ENCODE measurements at regions not wholly inside any gene's neighbourhood (a gene's known extent, or its start where the extent isn't known, plus 50 kb on each side); places are given as distances from the start of the nearest gene placed in this dataset.

DNA sequence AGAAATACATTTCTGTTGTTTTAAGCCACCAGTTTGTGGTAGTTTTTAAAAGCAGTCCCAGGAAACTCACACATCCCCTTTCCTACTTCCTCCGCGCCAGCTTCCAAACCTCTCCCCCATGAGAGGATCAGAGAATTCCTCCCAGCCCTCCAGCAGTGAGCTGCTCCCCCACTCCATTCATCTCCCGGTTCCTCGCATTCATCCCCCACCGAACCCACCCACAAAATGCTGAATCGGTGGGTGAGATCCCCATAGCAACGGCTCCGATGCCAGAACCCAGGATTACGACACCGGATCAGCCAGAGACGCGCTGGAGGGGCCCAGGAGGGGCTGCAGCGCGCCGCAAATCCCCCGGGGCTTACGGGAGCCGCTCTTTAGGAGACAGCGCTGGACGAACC is 251.4 kb upstream of the RPL38 start:
- peak overlapping the region; percentile 53 for H3K9ac ChIP-seq (ENCODE audit: low read length)
- H3K27ac ChIP-seq (ENCODE audit: low read length) = no peak overlapping the region
- no peaks in the 10 kb centered on the region for H3K79me2 ChIP-seq (replicated peaks; ENCODE audit: insufficient read depth, low read length)
- H3K9me3 ChIP-seq (ENCODE audit: low read length) = no peaks in the 10 kb centered on the region
- TF ChIP-seq POLR2AphosphoS5 (IDR thresholded peaks at IDR 0.05) (peak; percentile 18), TAF1 (IDR thresholded peaks at IDR 0.05; ENCODE audit: low read depth) (no peak), RAD21 (conservative IDR thresholded peaks at IDR 0.05) (no peak), MXI1 (conservative IDR thresholded peaks at IDR 0.05; ENCODE audit: poor library complexity, severe bottlenecking) (no peak)
- TF ChIP-seq, protein P1, sequence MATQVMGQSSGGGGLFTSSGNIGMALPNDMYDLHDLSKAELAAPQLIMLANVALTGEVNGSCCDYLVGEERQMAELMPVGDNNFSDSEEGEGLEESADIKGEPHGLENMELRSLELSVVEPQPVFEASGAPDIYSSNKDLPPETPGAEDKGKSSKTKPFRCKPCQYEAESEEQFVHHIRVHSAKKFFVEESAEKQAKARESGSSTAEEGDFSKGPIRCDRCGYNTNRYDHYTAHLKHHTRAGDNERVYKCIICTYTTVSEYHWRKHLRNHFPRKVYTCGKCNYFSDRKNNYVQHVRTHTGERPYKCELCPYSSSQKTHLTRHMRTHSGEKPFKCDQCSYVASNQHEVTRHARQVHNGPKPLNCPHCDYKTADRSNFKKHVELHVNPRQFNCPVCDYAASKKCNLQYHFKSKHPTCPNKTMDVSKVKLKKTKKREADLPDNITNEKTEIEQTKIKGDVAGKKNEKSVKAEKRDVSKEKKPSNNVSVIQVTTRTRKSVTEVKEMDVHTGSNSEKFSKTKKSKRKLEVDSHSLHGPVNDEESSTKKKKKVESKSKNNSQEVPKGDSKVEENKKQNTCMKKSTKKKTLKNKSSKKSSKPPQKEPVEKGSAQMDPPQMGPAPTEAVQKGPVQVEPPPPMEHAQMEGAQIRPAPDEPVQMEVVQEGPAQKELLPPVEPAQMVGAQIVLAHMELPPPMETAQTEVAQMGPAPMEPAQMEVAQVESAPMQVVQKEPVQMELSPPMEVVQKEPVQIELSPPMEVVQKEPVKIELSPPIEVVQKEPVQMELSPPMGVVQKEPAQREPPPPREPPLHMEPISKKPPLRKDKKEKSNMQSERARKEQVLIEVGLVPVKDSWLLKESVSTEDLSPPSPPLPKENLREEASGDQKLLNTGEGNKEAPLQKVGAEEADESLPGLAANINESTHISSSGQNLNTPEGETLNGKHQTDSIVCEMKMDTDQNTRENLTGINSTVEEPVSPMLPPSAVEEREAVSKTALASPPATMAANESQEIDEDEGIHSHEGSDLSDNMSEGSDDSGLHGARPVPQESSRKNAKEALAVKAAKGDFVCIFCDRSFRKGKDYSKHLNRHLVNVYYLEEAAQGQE (IDR thresholded peaks at IDR 0.05; ENCODE audit: borderline replicate concordance) = no peak
- no peaks in the 10 kb centered on the region for H4K20me1 ChIP-seq (ENCODE audit: insufficient read depth)
- H3F3A ChIP-seq (ENCODE audit: insufficient read depth, low read length, poor library complexity, severe bottlenecking) = no peaks in the 10 kb centered on the region
- H3K4me3 ChIP-seq (ENCODE audit: low read length) = peak overlapping the region; percentile 59
- H3K9me2 ChIP-seq (ENCODE audit: insufficient read depth, low read length) = no peaks in the 10 kb centered on the region
- peaks cover 10% of the 10 kb centered on the region for H3K27me3 ChIP-seq (ENCODE audit: insufficient read depth, low read depth, low read length)
- H3K36me3 ChIP-seq (ENCODE audit: insufficient read depth, low read length) = no peaks in the 10 kb centered on the region
- no peak overlapping the region for H3K4me2 ChIP-seq (ENCODE audit: low read length)
- no peak overlapping the region for H2AFZ ChIP-seq (ENCODE audit: low read depth, low read length)

GRCh38 chr17:73952480-73953205 is 250.8 kb upstream of the RPL38 start:
- Histone ChIP-seq H3K27me3 (ENCODE audit: insufficient read depth, low read depth, low read length) (peaks cover 10% of the 10 kb centered on the region), H3K9me2 (ENCODE audit: insufficient read depth, low read length) (no peaks in the 10 kb centered on the region), H3K36me3 (ENCODE audit: insufficient read depth, low read length) (no peaks in the 10 kb centered on the region), H3K27ac (ENCODE audit: low read length) (no peak overlapping the region), H4K20me1 (ENCODE audit: insufficient read depth) (no peaks in the 10 kb centered on the region), H3K4me3 (ENCODE audit: low read length) (peak overlapping the region; percentile 59), H3K79me2 (replicated peaks; ENCODE audit: insufficient read depth, low read length) (no peaks in the 10 kb centered on the region), H3K9me3 (ENCODE audit: low read length) (no peaks in the 10 kb centered on the region), H2AFZ (ENCODE audit: low read depth, low read length) (no peak overlapping the region), H3K4me2 (ENCODE audit: low read length) (no peak overlapping the region), H3F3A (ENCODE audit: insufficient read depth, low read length, poor library complexity, severe bottlenecking) (no peaks in the 10 kb centered on the region), H3K9ac (ENCODE audit: low read length) (peak overlapping the region; percentile 53)
- TF ChIP-seq SMC3 (conservative IDR thresholded peaks at IDR 0.05; ENCODE audit: poor library complexity) (peak; percentile 52), RAD21 (conservative IDR thresholded peaks at IDR 0.05) (peak; percentile 40), TAF1 (IDR thresholded peaks at IDR 0.05; ENCODE audit: low read depth) (no peak), EP300 (conservative IDR thresholded peaks at IDR 0.05; ENCODE audit: poor library complexity, severe bottlenecking) (no peak)
- TF ChIP-seq, protein P2, sequence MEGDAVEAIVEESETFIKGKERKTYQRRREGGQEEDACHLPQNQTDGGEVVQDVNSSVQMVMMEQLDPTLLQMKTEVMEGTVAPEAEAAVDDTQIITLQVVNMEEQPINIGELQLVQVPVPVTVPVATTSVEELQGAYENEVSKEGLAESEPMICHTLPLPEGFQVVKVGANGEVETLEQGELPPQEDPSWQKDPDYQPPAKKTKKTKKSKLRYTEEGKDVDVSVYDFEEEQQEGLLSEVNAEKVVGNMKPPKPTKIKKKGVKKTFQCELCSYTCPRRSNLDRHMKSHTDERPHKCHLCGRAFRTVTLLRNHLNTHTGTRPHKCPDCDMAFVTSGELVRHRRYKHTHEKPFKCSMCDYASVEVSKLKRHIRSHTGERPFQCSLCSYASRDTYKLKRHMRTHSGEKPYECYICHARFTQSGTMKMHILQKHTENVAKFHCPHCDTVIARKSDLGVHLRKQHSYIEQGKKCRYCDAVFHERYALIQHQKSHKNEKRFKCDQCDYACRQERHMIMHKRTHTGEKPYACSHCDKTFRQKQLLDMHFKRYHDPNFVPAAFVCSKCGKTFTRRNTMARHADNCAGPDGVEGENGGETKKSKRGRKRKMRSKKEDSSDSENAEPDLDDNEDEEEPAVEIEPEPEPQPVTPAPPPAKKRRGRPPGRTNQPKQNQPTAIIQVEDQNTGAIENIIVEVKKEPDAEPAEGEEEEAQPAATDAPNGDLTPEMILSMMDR (IDR thresholded peaks at IDR 0.05; ENCODE audit: poor library complexity, severe bottlenecking) = peak; percentile 45
- TF ChIP-seq, protein P1 (IDR thresholded peaks at IDR 0.05; ENCODE audit: borderline replicate concordance) = no peak

Measured in neural cell (in vitro differentiated cells).